ENCODE measurements at regions not wholly inside any gene's neighbourhood (a gene's known extent, or its start where the extent isn't known, plus 50 kb on each side); places are given as distances from the start of the nearest gene placed in this dataset.

DNA sequence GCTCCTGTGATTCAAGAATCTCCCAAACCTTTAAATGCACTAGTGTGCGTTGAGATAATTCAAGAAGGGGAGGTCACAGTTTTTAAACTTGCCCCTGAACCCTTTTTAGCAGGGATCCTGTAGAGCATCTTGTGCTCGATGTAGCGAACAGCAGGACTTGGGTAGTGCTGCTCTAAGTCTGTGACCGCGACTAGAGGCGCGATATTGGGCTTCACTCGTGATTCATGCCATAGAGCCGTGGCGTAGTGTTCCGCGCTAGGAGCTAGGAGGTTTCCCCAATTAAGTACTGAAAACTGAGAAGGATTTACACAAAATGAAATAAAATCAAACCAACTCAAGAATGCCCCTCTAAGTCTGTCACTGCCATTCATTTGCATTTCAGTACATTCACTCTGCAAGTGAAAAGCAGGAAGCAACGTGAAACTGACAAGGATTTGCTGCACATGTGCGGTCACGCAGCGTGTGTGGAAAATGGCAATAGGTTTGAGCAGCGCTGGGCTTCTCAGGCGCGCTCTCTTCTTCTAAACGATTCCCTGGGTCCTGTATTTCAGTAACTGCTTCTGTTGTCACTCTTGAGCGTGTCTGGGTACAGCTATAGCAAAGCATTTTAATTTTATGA, 1135.9 kb upstream of the WWC1 start:
- no peak for DNase-seq

- DNase-seq, result no peak
These were observed 1135.0 kb upstream of the WWC1 start for GRCh38 chr5:167156446-167156845.

DNA sequence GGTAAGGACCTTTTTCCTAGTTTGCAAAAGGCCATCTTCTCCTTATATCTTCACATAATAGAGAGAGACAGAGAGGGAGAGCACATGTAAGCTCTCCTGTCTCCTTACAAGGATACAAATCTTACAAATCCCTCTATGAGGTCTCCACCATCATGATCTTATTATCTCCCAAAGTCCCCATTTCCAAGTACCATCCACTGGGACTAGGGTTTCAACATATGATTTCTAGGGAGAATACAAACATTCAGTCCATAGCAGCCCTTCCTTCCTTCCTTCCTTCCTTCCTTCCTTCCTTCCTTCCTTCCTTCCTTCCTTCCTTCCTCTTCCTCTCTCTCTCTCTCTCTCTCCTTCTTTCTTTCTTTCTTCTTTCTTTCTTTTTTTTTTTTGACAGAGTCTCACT, 1132.9 kb upstream of the WWC1 start:
- DNase-seq, result no peak

GRCh38 chr5:167160388-167160787, 1131.1 kb upstream of the WWC1 start:
- no peak for DNase-seq

GRCh38 chr5:167166696-167167095, 1124.7 kb upstream of the WWC1 start:
- DNase-seq, result no peak

DNA sequence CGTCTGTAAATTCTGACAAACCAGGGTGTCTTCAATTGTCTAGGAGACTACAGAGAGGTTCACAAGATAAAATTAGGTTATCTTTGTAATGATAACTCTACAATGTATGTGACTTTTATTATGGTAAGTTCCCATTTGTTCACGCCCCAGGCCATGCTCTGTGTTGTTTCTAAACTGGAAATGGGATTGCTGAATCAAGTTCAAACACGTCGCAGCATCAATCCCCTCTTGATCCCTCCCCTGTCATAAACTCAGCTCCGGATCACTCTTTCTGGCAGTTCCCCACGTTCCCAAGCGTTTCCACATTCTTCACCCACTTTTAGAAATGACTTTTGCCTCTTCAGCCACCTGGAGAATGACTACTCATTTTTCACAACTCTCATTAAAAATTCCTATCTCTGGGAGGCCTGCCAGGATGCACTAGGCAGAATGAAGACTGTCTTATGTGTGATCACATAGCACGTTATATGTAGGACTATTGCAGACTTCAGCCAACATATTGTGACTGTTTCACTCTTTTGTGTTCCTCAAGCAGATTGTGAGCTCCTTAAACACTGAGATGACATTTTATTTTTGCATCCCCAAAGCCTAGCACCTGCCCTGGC, 1124.2 kb upstream of the WWC1 start:
- DNase-seq, result no peak

DNA sequence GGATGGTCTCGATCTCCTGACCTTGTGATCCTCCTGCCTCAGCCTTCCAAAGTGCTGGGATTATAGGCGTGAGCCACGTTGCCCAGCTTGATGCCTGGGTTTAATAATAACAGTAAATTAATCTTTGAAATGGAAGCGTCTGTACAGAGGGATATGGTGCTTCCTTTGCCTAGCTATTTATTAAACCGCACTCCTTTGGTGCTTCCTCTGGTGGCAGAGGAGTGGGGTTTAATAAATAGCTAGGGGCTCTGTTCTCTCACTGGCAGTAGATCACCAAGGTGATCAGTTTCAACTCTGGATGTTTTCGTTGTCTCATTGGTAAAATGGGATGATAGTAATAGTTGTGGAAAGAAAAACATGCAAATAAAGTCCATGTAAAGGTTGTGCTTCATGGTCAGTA, 1122.5 kb upstream of the WWC1 start:
- DNase-seq, result no peak

GRCh38 chr5:167171056-167171455, 1120.4 kb upstream of the WWC1 start:
- no peak for DNase-seq

- no peak for DNase-seq
These were observed 1113.7 kb upstream of the WWC1 start for GRCh38 chr5:167177736-167178135.

GRCh38 chr5:167180906-167181305, 1110.5 kb upstream of the WWC1 start:
- DNase-seq, result no peak

DNA sequence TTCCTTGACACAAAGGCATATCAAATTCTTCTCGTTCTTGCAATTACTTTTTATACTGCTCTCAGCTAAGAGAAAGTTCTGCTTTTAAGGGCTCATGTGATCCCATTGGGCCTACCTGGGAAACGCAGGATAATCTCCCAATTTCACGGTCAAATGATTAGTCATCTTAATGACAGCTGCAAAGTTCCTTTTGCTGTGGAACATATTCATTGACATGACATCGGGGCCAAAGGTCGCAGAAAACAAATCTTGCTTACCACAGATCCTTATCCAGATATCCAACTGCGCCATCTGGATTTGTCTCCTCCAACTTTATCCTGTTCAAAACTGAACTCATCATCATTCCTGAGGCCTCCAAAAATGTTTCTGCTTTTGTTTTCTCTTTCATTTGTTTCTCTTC, 1085.6 kb upstream of the WWC1 start:
- no peak for DNase-seq

DNA sequence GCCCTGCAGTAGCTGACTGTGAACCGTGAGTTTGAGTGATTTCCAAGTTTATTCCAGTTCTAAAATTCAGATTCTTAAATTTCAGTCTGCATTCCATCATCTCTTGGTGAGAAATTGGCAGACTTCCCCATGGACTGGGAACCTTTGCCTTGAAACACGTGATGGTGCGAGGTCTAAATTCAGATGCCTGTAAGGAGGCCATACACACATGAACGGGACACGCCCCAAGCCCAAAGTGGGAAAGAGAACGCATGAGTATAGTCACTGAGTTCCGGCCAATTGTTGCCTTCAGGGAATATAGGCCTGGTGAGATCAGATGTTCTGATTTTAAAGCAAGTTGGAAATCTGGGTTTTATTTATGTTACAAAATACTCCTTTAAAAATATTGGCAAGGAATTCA, 1084.4 kb upstream of the WWC1 start:
- no peak for DNase-seq

DNA sequence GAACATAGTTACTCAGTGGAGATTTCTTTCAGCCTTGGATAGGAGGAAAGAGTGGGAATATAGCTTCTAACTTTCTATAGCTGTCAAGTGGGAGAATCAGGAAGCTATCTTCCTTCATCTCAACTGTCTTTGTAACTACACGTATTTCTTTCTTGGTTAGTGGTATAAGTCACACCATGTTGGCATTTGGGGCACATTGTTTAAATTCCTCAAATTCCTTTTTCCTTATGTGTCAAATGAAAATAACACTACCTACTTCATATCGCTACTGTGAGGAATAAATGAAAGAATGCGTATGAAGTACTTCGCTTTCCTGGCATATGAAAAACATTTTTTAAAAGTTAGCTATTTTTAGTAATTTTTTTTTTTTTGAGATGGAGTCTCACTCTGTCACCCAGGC, 1082.5 kb upstream of the WWC1 start:
- no peak for DNase-seq

DNA sequence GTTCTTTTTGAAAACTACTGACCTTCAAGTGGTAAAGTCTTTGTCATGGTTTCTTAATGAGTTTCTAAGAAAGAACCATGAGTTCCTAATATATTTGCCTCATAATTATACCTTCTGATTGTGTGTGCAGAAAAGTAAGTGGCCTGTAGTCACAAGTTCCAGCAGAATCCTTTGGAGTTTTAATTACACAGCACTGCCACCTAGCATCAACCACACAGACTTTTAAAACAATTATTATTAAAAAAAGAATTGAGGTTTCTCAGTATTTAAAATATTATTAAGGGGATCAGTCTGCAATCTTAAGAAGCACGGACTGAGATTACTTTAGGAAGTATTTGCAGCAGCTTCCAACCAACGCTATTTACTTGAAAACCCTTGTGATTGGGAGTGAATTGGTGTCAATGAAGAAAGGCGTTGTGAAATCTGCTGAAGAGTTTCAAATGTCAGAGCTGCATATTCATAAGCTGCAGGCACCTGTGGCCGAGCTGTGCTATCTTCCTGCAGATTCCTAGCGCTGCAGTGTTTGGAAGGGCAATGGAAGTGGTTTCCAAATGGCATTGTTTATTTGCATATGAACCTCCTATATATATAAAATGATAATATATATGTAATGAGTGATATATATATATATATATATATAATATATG, 1074.2 kb upstream of the WWC1 start:
- DNase-seq, result no peak

DNA sequence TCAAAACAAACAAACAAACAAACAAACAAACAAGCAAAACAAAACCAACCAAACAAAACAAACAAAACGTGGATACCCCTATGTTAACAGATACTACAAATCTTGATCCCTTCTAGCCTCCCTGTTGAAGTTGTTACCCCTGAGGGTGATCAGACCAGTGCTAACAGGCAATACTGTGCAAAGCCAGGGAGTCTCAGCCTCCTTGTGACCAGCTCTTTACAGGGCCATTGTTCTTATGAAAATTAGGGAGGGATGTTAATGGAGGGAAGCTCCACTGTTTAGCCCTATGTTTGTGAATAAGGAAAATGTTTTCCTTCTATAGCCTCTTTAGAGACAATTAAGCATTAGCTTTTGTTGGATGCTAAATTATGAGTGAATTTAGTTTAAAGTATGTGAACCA, 1072.1 kb upstream of the WWC1 start:
- no peak for DNase-seq

DNA sequence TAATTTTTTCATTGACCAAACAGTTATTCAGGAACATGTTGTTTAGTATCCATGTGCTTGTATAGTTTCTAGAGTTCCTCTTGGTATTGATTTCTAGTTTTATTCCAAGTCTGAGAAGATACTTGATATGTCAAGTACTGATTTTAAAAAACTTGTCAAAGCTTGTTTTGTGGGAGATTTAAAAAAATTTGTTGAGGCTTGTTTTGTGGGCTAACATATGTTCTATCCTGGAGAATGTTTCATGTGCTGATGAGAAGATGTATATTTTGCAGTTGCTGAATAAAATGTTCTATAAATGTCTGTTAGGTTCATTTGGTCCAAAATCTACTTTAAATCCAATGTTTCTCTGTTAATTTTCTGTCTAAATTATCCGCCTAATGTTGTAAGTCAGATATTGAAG, 1065.1 kb upstream of the WWC1 start:
- no peak for DNase-seq

- DNase-seq, result no peak
These were observed 1063.3 kb upstream of the WWC1 start for GRCh38 chr5:167228134-167228533.

DNA sequence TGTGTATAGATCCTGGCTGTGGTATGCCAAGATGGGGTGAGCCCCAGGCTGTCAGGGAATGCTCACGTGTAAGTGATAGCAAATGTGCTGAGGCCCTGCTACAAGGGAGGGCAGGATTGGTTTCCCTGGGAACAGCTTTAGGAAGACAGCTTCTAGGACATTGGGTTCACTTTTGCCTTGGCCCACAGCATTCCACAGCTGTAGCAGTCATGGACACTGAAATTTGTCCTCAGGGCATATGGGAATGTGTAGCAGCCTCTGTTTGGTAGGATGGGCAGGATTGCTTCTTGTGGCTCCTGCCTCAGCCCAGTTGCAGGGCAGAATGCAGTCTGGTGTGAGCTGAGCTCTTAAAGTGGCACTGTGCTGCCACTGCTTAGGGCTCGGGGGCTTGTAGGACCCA, 1061.7 kb upstream of the WWC1 start:
- DNase-seq, result no peak

GRCh38 chr5:167230414-167230813, 1061.0 kb upstream of the WWC1 start:
- no peak for DNase-seq

- DNase-seq, result no peak
These were observed 1058.7 kb upstream of the WWC1 start for GRCh38 chr5:167232675-167233311.

- DNase-seq, result no peak
These were observed 1057.8 kb upstream of the WWC1 start for GRCh38 chr5:167233507-167234220.

- DNase-seq, result no peak
These were observed 1049.9 kb upstream of the WWC1 start for GRCh38 chr5:167241436-167242067.

DNA sequence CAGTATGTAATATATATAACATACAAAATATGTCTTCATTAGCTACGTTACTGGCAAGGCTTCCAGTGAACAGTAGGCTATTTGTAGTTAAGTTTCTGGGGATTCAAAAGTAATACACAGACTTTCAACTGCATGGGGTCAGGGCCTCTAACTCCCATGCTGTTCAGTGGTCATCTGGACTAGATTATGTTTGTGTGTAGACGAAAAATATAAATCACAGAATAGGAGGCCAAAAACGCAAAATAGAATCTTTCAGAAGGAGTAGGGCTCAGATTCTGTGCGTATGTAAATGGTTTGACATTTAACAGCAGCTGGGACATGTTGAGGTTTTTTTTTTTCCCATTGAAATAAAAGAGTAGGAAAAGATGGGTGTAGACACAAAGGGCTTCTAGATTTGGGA, 1048.7 kb upstream of the WWC1 start:
- DNase-seq, result no peak
